ENCODE measurements at regions not wholly inside any gene's neighbourhood (a gene's known extent, or its start where the extent isn't known, plus 50 kb on each side); places are given as distances from the start of the nearest gene placed in this dataset.

- no peak overlapping the region for H3K4me3 ChIP-seq (ENCODE audit: low read depth, low read length)
- no peak for DNase-seq (ENCODE audit: low read depth)
These were observed 414.7 kb upstream of the TNP1 start for GRCh38 chr2:217274578-217274977.

GRCh38 chr2:217273851-217274250 lies 414.0 kb upstream of the TNP1 start:
- TF ChIP-seq CTCF (IDR thresholded peaks at IDR 0.05; ENCODE audit: low read depth, low read length) (no peak), POLR2A (IDR thresholded peaks at IDR 0.05; ENCODE audit: extremely low read depth, insufficient read length) (no peak), MYC (IDR thresholded peaks at IDR 0.05; ENCODE audit: low read depth, low read length) (no peak), MAX (IDR thresholded peaks at IDR 0.05; ENCODE audit: low read depth, low read length) (no peak)
- no peak overlapping the region for H3K4me3 ChIP-seq (ENCODE audit: low read depth, low read length)
- no peak for DNase-seq (ENCODE audit: low read depth)

More at GRCh38 chr2:217274578-217274977, 414.7 kb upstream of the TNP1 start:
- TF ChIP-seq CTCF (IDR thresholded peaks at IDR 0.05; ENCODE audit: low read depth, low read length): no peak
- no peak for TF ChIP-seq MYC (IDR thresholded peaks at IDR 0.05; ENCODE audit: low read depth, low read length)
- no peak for TF ChIP-seq POLR2A (IDR thresholded peaks at IDR 0.05; ENCODE audit: extremely low read depth, insufficient read length)
- TF ChIP-seq MAX (IDR thresholded peaks at IDR 0.05; ENCODE audit: low read depth, low read length): no peak

GRCh38 chr2:217273162-217273561 lies 413.3 kb upstream of the TNP1 start:
- DNase-seq (ENCODE audit: low read depth): no peak
- TF ChIP-seq MAX (IDR thresholded peaks at IDR 0.05; ENCODE audit: low read depth, low read length) (no peak), CTCF (IDR thresholded peaks at IDR 0.05; ENCODE audit: low read depth, low read length) (no peak), MYC (IDR thresholded peaks at IDR 0.05; ENCODE audit: low read depth, low read length) (no peak), POLR2A (IDR thresholded peaks at IDR 0.05; ENCODE audit: extremely low read depth, insufficient read length) (no peak)
- H3K4me3 ChIP-seq (ENCODE audit: low read depth, low read length): no peak overlapping the region

DNA sequence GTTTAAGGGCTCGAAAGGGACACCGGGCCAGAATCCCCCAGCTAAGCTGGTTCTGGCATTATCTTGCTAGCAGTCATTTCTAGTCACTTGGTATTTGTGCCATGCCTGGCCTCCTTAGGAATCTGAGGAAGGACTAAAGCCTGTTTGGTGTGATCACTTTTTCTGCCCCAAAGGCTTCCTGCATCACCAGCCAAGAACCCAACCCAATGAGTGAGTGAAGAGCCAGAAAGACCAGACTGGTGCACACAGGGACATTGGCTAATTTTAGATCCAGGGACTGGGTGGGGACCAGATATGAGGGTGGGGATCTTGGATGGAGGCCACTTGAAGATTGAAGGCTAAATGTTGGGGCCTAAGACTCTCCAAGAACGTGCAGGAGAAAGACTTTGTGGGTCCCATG lies 411.9 kb upstream of the TNP1 start:
- H3K4me3 ChIP-seq (ENCODE audit: low read depth, low read length): no peak overlapping the region
- TF ChIP-seq MAX (IDR thresholded peaks at IDR 0.05; ENCODE audit: low read depth, low read length) (no peak), CTCF (IDR thresholded peaks at IDR 0.05; ENCODE audit: low read depth, low read length) (no peak), MYC (IDR thresholded peaks at IDR 0.05; ENCODE audit: low read depth, low read length) (no peak), POLR2A (IDR thresholded peaks at IDR 0.05; ENCODE audit: extremely low read depth, insufficient read length) (no peak)
- DNase-seq (ENCODE audit: low read depth): no peak

DNA sequence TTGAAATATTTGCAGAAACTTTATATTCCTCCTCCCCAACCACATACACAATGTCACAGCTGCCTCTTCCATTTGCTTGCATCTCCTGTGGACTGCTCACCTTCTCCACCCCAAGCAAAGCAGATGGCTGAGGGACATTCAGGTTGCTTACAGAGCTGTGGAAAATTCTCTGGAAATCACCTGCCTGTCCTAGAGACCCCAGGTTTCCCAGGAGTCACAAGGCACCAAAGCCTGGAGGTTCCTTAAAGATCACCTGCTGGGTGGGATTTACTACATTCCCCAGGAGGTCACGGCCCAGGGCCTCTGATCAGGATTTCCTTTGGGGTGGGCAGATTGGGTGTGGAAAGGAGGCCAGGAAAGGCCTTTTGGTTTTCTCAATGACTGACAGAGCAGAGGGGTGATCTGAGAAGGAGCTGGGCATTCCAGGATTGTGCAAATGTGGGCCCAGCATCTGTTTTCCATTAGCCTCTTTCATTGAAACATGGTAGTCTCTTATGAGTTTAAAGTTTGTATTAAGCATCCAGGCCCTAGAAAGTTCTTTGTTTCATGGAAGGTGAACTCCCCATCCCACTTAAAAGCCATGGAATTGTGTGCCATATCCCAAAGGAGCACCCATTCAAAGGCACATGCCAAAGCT lies 410.7 kb upstream of the TNP1 start:
- TF ChIP-seq CTCF (IDR thresholded peaks at IDR 0.05; ENCODE audit: low read depth, low read length) (no peak), POLR2A (IDR thresholded peaks at IDR 0.05; ENCODE audit: extremely low read depth, insufficient read length) (no peak), MAX (IDR thresholded peaks at IDR 0.05; ENCODE audit: low read depth, low read length) (no peak), MYC (IDR thresholded peaks at IDR 0.05; ENCODE audit: low read depth, low read length) (no peak)
- DNase-seq (ENCODE audit: low read depth): no peak
- H3K4me3 ChIP-seq (ENCODE audit: low read depth, low read length): no peak overlapping the region

Data from NB4 (cell line).